ENCODE measurements at regions not wholly inside any gene's neighbourhood (a gene's known extent, or its start where the extent isn't known, plus 50 kb on each side); places are given as distances from the start of the nearest gene placed in this dataset.
"Not testable (repeated sequence)": the region's sequence is repeated elsewhere in the genome, so short reads cannot be mapped to it uniquely, and the experiment has no call there.

GRCh38 chr15:20219171-20219570 lies 322.4 kb downstream of the GOLGA6L6 start:
- TF ChIP-seq CTCF, EP300, POLR2A (IDR thresholded peaks at IDR 0.05): not testable (repeated sequence)

All from upper lobe of left lung (tissue), 4 donors.